HG02870 (cell line): ENCODE measurements at regions not wholly inside any gene's neighbourhood (a gene's known extent, or its start where the extent isn't known, plus 50 kb on each side); places are given as distances from the start of the nearest gene placed in this dataset.
"Not testable (repeated sequence)": the region's sequence is repeated elsewhere in the genome, so short reads cannot be mapped to it uniquely, and the experiment has no call there.

Source experiments
- ATAC-seq: cut with Tn5 transposase; IDR thresholded peaks from one replicate; pipeline ENCODE4 v1.9.1; 2021; ENCODE audit warnings: mild to moderate bottlenecking, moderate library complexity; ENCODE audit not compliant: unreplicated experiment

GRCh38 chr2:228373191-228373590 lies 191.7 kb upstream of the SPHKAP start:
- ATAC-seq: no peak

- no peak for ATAC-seq
Observed at GRCh38 chr2:228372212-228372611, 190.7 kb upstream of the SPHKAP start.

- ATAC-seq: no peak
Observed at GRCh38 chr2:228369400-228370031, 188.0 kb upstream of the SPHKAP start.

GRCh38 chr2:228367356-228367755 lies 185.9 kb upstream of the SPHKAP start:
- ATAC-seq: no peak

- ATAC-seq: no peak
Observed at GRCh38 chr2:228359473-228359872, 178.0 kb upstream of the SPHKAP start.

- no peak for ATAC-seq
Observed at GRCh38 chr2:228355897-228356296, 174.4 kb upstream of the SPHKAP start.

GRCh38 chr2:228352980-228353379 lies 171.5 kb upstream of the SPHKAP start:
- ATAC-seq: not testable (repeated sequence)

GRCh38 chr2:228352048-228352447 lies 170.6 kb upstream of the SPHKAP start:
- no peak for ATAC-seq

GRCh38 chr2:228348516-228349064 lies 167.1 kb upstream of the SPHKAP start:
- no peak for ATAC-seq

- ATAC-seq: no peak
Observed at GRCh38 chr2:228344531-228344930, 163.0 kb upstream of the SPHKAP start.

GRCh38 chr2:228339525-228339924 lies 158.0 kb upstream of the SPHKAP start:
- ATAC-seq: no peak

- ATAC-seq: no peak
Observed at GRCh38 chr2:228334180-228334579, 152.7 kb upstream of the SPHKAP start.

- no peak for ATAC-seq
Observed at GRCh38 chr2:228329282-228329681, 147.8 kb upstream of the SPHKAP start.

GRCh38 chr2:228321015-228321414 lies 139.5 kb upstream of the SPHKAP start:
- no peak for ATAC-seq

GRCh38 chr2:228318218-228318617 lies 136.7 kb upstream of the SPHKAP start:
- no peak for ATAC-seq

- no peak for ATAC-seq
Observed at GRCh38 chr2:228312172-228312571, 130.7 kb upstream of the SPHKAP start.

GRCh38 chr2:228303960-228304359 lies 122.5 kb upstream of the SPHKAP start:
- ATAC-seq: no peak

- ATAC-seq: no peak
Observed at GRCh38 chr2:228283491-228284171, 102.1 kb upstream of the SPHKAP start.

GRCh38 chr2:228282376-228282775 lies 100.9 kb upstream of the SPHKAP start:
- ATAC-seq: no peak

- no peak for ATAC-seq
Observed at GRCh38 chr2:228273159-228273558, 91.7 kb upstream of the SPHKAP start.

GRCh38 chr2:228269351-228269750 lies 87.9 kb upstream of the SPHKAP start:
- no peak for ATAC-seq

- ATAC-seq: no peak
Observed at GRCh38 chr2:228268756-228269155, 87.3 kb upstream of the SPHKAP start.
